Mammary epithelial cell (primary cell): ENCODE measurements at regions not wholly inside any gene's neighbourhood (a gene's known extent, or its start where the extent isn't known, plus 50 kb on each side); places are given as distances from the start of the nearest gene placed in this dataset.

Experiments
- EZH2 ChIP-seq: IDR thresholded peaks from 2 replicates; pipeline ENCODE4 v1.6.1; 2012; ENCODE audit warnings: low read length, inconsistent platforms, borderline replicate concordance
- TF ChIP-seq, protein P1 (sequence below), 2 donors: IDR thresholded peaks in 1 of 2; conservative IDR thresholded peaks in 1 of 2; 2 replicates each; pipeline ENCODE4 v1.5.1; 2011 to 2012; ENCODE audit warnings: inconsistent platforms in 2 of 2, low read length in 2 of 2, mild to moderate bottlenecking in 2 of 2, control low read depth in 1 of 2, low read depth in 1 of 2; ENCODE audit not compliant: insufficient read depth in 1 of 2; ENCODE audit errors: extremely low read depth in 1 of 2

DNA sequence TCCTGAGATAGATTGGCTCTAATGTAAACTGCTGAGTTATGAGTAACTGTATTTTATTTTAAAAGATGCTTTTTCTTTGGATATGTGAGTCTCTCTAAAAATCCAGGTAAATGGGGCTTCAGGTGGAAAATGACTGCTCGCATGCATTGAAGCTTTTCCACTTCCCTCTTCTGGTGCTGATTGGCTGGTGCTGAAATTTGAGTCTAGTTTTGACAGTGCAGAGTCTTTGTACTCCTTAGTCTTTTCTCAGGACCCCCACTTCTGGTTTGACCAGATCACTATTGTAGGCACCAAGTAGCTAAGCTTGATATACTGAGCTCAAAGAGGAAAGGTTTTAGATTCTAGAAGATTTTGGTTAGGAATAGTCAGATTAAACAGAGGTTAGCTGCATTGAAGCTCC is 60.7 kb upstream of the TULP4 start:
- TF ChIP-seq EZH2, result no peak
- TF ChIP-seq, protein P1, sequence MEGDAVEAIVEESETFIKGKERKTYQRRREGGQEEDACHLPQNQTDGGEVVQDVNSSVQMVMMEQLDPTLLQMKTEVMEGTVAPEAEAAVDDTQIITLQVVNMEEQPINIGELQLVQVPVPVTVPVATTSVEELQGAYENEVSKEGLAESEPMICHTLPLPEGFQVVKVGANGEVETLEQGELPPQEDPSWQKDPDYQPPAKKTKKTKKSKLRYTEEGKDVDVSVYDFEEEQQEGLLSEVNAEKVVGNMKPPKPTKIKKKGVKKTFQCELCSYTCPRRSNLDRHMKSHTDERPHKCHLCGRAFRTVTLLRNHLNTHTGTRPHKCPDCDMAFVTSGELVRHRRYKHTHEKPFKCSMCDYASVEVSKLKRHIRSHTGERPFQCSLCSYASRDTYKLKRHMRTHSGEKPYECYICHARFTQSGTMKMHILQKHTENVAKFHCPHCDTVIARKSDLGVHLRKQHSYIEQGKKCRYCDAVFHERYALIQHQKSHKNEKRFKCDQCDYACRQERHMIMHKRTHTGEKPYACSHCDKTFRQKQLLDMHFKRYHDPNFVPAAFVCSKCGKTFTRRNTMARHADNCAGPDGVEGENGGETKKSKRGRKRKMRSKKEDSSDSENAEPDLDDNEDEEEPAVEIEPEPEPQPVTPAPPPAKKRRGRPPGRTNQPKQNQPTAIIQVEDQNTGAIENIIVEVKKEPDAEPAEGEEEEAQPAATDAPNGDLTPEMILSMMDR (conservative IDR thresholded peaks at IDR 0.05 in 1 of 2, IDR thresholded peaks at IDR 0.05 in 1 of 2; ENCODE audit: extremely low read depth in 1 of 2, insufficient read depth in 1 of 2, low read depth in 1 of 2, low read length in 2 of 2), result no peak
